ENCODE measurements at regions not wholly inside any gene's neighbourhood (a gene's known extent, or its start where the extent isn't known, plus 50 kb on each side); places are given as distances from the start of the nearest gene placed in this dataset.

- H3K36me3 ChIP-seq, result no peaks in the 10 kb centered on the region
- no peak overlapping the region for H3K4me3 ChIP-seq
- no peak for TF ChIP-seq POLR2A (IDR thresholded peaks at IDR 0.05)
- TF ChIP-seq CTCF (IDR thresholded peaks at IDR 0.05), result no peak
These were observed 603.1 kb downstream of the ZEB2 start for GRCh38 chr2:143916781-143917180.

GRCh38 chr2:143909577-143910353, 610.2 kb downstream of the ZEB2 start:
- TF ChIP-seq CTCF (IDR thresholded peaks at IDR 0.05) (no peak), POLR2A (IDR thresholded peaks at IDR 0.05) (no peak)
- Histone ChIP-seq H3K4me1 (no peaks in the 10 kb centered on the region), H3K27ac (no peak overlapping the region), H3K36me3 (no peaks in the 10 kb centered on the region), H3K27me3 (no peaks in the 10 kb centered on the region), H3K9me3 (no peaks in the 10 kb centered on the region), H3K4me3 (no peak overlapping the region)
- no peak for DNase-seq

More at GRCh38 chr2:143916781-143917180, 603.1 kb downstream of the ZEB2 start:
- H3K27me3 ChIP-seq, result no peaks in the 10 kb centered on the region
- DNase-seq, result no peak
- no peaks in the 10 kb centered on the region for H3K9me3 ChIP-seq
- no peaks in the 10 kb centered on the region for H3K4me1 ChIP-seq
- H3K27ac ChIP-seq, result no peak overlapping the region

- TF ChIP-seq CTCF (IDR thresholded peaks at IDR 0.05), result no peak
- no peak for TF ChIP-seq POLR2A (IDR thresholded peaks at IDR 0.05)
- no peaks in the 10 kb centered on the region for H3K9me3 ChIP-seq
- no peak for DNase-seq
- H3K4me1 ChIP-seq, result no peaks in the 10 kb centered on the region
- H3K4me3 ChIP-seq, result no peak overlapping the region
- no peak overlapping the region for H3K27ac ChIP-seq
- no peaks in the 10 kb centered on the region for H3K27me3 ChIP-seq
- no peaks in the 10 kb centered on the region for H3K36me3 ChIP-seq
These were observed 611.1 kb downstream of the ZEB2 start for GRCh38 chr2:143908843-143909242.

- TF ChIP-seq POLR2A (IDR thresholded peaks at IDR 0.05) (no peak), CTCF (IDR thresholded peaks at IDR 0.05) (no peak)
- DNase-seq, result no peak
- Histone ChIP-seq H3K27me3 (no peaks in the 10 kb centered on the region), H3K4me3 (no peak overlapping the region), H3K36me3 (no peaks in the 10 kb centered on the region), H3K4me1 (no peaks in the 10 kb centered on the region), H3K9me3 (no peaks in the 10 kb centered on the region), H3K27ac (no peak overlapping the region)
These were observed 612.1 kb downstream of the ZEB2 start for GRCh38 chr2:143907801-143908200.

- Histone ChIP-seq H3K36me3 (no peaks in the 10 kb centered on the region), H3K4me3 (no peak overlapping the region), H3K27me3 (no peaks in the 10 kb centered on the region), H3K9me3 (no peaks in the 10 kb centered on the region), H3K27ac (no peak overlapping the region), H3K4me1 (no peaks in the 10 kb centered on the region)
- TF ChIP-seq POLR2A (IDR thresholded peaks at IDR 0.05) (no peak), CTCF (IDR thresholded peaks at IDR 0.05) (no peak)
- no peak for DNase-seq
These were observed 613.1 kb downstream of the ZEB2 start for GRCh38 chr2:143906850-143907249.

All from Peyer's patch (tissue), 4 donors.